ENCODE measurements at regions not wholly inside any gene's neighbourhood (a gene's known extent, or its start where the extent isn't known, plus 50 kb on each side); places are given as distances from the start of the nearest gene placed in this dataset.

DNA sequence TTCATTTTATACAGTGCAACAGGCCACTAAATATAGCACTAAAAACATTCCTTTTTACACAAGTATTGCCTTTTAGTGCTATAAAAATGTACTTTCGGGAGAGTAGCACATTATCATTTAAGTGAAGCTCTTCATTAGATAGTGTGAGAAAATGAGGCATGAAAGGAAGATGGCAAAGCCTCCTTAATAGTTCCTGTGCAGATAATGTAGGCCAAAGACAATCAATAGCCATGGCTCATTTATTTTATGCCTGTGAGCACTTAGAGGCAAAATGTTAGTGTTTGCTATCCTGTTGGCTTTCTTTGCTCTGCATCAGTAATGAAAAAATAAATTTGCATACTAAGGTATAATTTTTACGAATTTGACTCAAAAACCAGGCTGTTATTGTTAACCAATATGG lies 929.5 kb upstream of the C9orf72 start:
- no peak for TF ChIP-seq POLR2A (IDR thresholded peaks at IDR 0.05)
- TF ChIP-seq, protein P1, sequence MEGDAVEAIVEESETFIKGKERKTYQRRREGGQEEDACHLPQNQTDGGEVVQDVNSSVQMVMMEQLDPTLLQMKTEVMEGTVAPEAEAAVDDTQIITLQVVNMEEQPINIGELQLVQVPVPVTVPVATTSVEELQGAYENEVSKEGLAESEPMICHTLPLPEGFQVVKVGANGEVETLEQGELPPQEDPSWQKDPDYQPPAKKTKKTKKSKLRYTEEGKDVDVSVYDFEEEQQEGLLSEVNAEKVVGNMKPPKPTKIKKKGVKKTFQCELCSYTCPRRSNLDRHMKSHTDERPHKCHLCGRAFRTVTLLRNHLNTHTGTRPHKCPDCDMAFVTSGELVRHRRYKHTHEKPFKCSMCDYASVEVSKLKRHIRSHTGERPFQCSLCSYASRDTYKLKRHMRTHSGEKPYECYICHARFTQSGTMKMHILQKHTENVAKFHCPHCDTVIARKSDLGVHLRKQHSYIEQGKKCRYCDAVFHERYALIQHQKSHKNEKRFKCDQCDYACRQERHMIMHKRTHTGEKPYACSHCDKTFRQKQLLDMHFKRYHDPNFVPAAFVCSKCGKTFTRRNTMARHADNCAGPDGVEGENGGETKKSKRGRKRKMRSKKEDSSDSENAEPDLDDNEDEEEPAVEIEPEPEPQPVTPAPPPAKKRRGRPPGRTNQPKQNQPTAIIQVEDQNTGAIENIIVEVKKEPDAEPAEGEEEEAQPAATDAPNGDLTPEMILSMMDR (IDR thresholded peaks at IDR 0.05): no peak

Data from right lobe of liver (tissue), 4 donors.